ENCODE measurements at regions not wholly inside any gene's neighbourhood (a gene's known extent, or its start where the extent isn't known, plus 50 kb on each side); places are given as distances from the start of the nearest gene placed in this dataset.

GRCh38 chr3:18825665-18826064 is 322.6 kb upstream of the KCNH8 start:
- DNase-seq: no peak

GRCh38 chr3:18813300-18813699 is 335.0 kb upstream of the KCNH8 start:
- no peak for DNase-seq

GRCh38 chr3:18812316-18812715 is 336.0 kb upstream of the KCNH8 start:
- DNase-seq: no peak

GRCh38 chr3:18810306-18810661 is 338.0 kb upstream of the KCNH8 start:
- DNase-seq: no peak

GRCh38 chr3:18809640-18810305 is 338.5 kb upstream of the KCNH8 start:
- no peak for DNase-seq

GRCh38 chr3:18808429-18808828 is 339.9 kb upstream of the KCNH8 start:
- no peak for DNase-seq

- no peak for DNase-seq
Measured at GRCh38 chr3:18807593-18807992, 340.7 kb upstream of the KCNH8 start.

GRCh38 chr3:18806633-18807032 is 341.7 kb upstream of the KCNH8 start:
- no peak for DNase-seq

GRCh38 chr3:18797378-18797777 is 350.9 kb upstream of the KCNH8 start:
- no peak for DNase-seq

- DNase-seq: no peak
Measured at GRCh38 chr3:18795078-18795477, 353.2 kb upstream of the KCNH8 start.

GRCh38 chr3:18791752-18792151 is 356.6 kb upstream of the KCNH8 start:
- no peak for DNase-seq

GRCh38 chr3:18791182-18791581 is 357.1 kb upstream of the KCNH8 start:
- no peak for DNase-seq

GRCh38 chr3:18790384-18790783 is 357.9 kb upstream of the KCNH8 start:
- no peak for DNase-seq

- DNase-seq: no peak
Measured at GRCh38 chr3:18789734-18790133, 358.6 kb upstream of the KCNH8 start.

- no peak for DNase-seq
Measured at GRCh38 chr3:18787441-18787840, 360.9 kb upstream of the KCNH8 start.

GRCh38 chr3:18786650-18787323 is 361.5 kb upstream of the KCNH8 start:
- no peak for DNase-seq

GRCh38 chr3:18782191-18782590 is 357.1 kb upstream of the SATB1 start:
- no peak for DNase-seq

GRCh38 chr3:18780959-18781358 is 355.8 kb upstream of the SATB1 start:
- DNase-seq: no peak

- no peak for DNase-seq
Measured at GRCh38 chr3:18779704-18780103, 354.6 kb upstream of the SATB1 start.

GRCh38 chr3:18778598-18778997 is 353.5 kb upstream of the SATB1 start:
- no peak for DNase-seq

GRCh38 chr3:18778094-18778493 is 353.0 kb upstream of the SATB1 start:
- no peak for DNase-seq

- no peak for DNase-seq
Measured at GRCh38 chr3:18775501-18775900, 350.4 kb upstream of the SATB1 start.

GRCh38 chr3:18774319-18775088 is 349.4 kb upstream of the SATB1 start:
- no peak for DNase-seq

- DNase-seq: no peak
Measured at GRCh38 chr3:18772699-18773305, 347.7 kb upstream of the SATB1 start.

Measured in GDM1 (cell line).